ENCODE measurements at regions not wholly inside any gene's neighbourhood (a gene's known extent, or its start where the extent isn't known, plus 50 kb on each side); places are given as distances from the start of the nearest gene placed in this dataset.

DNA sequence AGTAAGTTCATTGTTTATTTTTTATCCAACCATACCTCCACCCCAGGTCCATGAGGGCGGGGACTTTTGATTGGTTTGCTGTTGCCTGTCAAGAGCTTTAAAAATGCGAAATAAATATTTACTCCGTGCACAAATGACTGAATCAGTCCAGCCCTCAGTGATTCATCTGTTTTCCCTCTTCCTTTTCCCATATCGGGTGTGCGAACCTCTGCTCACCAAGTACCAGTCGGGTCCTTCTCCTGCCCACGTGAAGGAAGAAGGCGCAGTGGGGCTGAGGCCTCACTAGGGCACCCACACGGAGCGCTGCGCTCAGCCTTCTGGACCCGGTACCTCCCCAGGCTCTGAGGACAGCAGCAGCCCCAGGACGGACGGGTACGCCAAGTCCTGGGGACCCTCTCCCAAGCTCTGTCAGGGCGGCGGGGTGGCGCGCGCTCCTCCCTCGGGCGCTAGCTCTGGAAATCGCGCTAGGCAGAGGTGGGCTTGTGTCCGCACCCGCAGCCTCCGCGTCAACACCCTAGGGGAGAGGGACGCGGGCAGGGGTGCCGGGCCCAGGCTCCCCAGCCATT lies 70.5 kb upstream of the EPHB3 start:
- TF ChIP-seq, protein P1, sequence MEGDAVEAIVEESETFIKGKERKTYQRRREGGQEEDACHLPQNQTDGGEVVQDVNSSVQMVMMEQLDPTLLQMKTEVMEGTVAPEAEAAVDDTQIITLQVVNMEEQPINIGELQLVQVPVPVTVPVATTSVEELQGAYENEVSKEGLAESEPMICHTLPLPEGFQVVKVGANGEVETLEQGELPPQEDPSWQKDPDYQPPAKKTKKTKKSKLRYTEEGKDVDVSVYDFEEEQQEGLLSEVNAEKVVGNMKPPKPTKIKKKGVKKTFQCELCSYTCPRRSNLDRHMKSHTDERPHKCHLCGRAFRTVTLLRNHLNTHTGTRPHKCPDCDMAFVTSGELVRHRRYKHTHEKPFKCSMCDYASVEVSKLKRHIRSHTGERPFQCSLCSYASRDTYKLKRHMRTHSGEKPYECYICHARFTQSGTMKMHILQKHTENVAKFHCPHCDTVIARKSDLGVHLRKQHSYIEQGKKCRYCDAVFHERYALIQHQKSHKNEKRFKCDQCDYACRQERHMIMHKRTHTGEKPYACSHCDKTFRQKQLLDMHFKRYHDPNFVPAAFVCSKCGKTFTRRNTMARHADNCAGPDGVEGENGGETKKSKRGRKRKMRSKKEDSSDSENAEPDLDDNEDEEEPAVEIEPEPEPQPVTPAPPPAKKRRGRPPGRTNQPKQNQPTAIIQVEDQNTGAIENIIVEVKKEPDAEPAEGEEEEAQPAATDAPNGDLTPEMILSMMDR (IDR thresholded peaks at IDR 0.05; ENCODE audit: insufficient read depth, low read length, missing control alignments) = no peak

DNA sequence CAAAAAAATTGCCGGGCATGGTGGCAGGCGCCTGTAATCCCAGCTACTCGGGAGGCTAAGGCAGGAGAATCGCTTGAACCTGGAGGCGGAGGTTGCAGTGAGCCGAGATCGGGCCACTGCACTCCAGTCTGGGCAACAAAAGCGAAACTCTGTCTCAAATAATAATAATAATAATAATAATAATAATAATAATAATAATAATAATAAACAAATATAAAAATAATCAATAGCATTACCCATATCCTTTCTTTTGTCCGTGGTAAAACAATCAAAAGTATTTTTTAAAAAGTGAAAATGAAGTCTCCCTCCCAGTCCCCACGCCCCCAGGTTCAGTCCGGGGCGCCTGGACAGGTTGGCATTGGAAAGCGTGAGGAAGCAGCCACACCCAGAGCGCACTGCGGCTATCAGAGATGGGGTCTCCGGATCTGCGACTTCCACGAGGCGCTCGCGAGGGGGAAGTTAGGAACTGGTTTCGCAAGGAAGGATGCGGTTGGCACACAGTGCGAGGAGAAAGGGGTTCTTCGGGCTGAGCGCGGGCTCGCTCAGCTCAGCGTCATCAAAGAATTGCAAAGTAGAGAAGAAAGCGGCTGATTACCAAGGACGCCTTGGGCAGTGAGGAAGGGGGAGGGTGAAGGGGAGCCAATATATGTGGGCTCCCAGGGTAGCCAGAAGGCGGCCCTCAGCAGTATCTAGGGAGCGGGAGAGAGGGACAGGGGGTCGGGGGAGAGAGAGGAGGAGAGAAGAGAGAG lies 69.5 kb upstream of the EPHB3 start:
- TF ChIP-seq, protein P1 (IDR thresholded peaks at IDR 0.05; ENCODE audit: insufficient read depth, low read length, missing control alignments) = no peak
- ChIA-PET POLR2A (no interaction called here), CTCF (interaction anchor here (1.6 kb wide), 1 partner anchor 23 kb away, joined by 4 read pairs; no protein-coding TSS in a partner anchor)
- no peak for DNase-seq (ENCODE audit: low read depth, low spot score)
- H3K4me3 ChIP-seq (ENCODE audit: low read depth, low read length) = no peak overlapping the region

More for the DNA sequence above, 70.5 kb upstream of the EPHB3 start:
- DNase-seq (ENCODE audit: low read depth, low spot score) = no peak
- POLR2A ChIA-PET = no interaction called here
- CTCF ChIA-PET = interaction anchor here (1.1 to 1.6 kb wide), 3 partner anchors 8 to 119 kb away, joined by 4 to 7 read pairs (median 4); no protein-coding TSS in a partner anchor
- no peak overlapping the region for H3K4me3 ChIP-seq (ENCODE audit: low read depth, low read length)

DNA sequence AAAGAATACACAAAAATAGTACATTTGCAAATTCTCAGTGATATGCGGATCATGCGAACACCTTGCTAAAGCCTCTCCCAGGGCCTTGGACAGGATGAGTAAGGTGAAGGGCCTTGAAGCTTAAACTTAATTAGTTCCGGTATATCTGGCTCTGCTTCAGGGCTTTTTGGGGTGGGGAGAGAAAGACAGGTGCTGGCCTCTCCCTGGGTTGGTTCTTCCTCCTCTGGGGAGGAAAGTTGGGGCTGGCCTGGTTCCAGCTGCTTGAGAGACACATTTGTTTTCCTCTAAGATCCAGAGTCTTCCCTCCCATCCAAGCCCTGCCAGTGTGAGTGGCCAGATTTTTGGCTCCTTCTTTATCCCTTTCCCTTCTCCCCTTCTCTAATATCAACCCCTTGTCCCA lies 64.7 kb upstream of the EPHB3 start:
- ChIA-PET POLR2A (no interaction called here), CTCF (interaction anchor here (2.1 to 2.3 kb wide), 2 partner anchors 17 to 125 kb away, joined by 5 to 15 read pairs; no protein-coding TSS in a partner anchor)
- no peak overlapping the region for H3K4me3 ChIP-seq (ENCODE audit: low read depth, low read length)
- DNase-seq (ENCODE audit: low read depth, low spot score) = no peak
- TF ChIP-seq, protein P1 (IDR thresholded peaks at IDR 0.05; ENCODE audit: insufficient read depth, low read length, missing control alignments) = no peak

DNA sequence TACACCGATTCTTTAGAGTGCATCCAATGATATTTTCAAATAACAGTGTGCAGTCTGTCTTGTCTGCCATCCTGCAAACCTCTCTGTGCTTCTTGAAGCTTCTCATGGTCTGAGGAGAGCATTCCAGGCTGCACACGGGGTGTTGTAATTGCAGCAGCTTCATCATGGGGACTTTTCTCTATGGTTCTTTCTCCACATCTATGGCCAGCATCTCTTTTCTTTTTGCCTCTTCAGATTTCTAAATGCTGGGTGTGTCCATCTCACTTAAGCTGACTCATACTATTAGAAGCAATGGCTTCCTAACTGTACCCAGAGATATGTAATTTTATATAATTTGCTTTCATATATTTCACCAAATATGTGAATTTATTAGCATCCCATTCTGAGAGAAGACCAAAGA lies 63.8 kb upstream of the EPHB3 start:
- TF ChIP-seq, protein P1 (IDR thresholded peaks at IDR 0.05; ENCODE audit: insufficient read depth, low read length, missing control alignments) = no peak
- H3K4me3 ChIP-seq (ENCODE audit: low read depth, low read length) = no peak overlapping the region
- DNase-seq (ENCODE audit: low read depth, low spot score) = no peak
- POLR2A ChIA-PET = no interaction called here
- CTCF ChIA-PET = interaction anchor here (2.1 to 2.3 kb wide), 2 partner anchors 16 to 126 kb away, joined by 5 to 15 read pairs; no protein-coding TSS in a partner anchor

DNA sequence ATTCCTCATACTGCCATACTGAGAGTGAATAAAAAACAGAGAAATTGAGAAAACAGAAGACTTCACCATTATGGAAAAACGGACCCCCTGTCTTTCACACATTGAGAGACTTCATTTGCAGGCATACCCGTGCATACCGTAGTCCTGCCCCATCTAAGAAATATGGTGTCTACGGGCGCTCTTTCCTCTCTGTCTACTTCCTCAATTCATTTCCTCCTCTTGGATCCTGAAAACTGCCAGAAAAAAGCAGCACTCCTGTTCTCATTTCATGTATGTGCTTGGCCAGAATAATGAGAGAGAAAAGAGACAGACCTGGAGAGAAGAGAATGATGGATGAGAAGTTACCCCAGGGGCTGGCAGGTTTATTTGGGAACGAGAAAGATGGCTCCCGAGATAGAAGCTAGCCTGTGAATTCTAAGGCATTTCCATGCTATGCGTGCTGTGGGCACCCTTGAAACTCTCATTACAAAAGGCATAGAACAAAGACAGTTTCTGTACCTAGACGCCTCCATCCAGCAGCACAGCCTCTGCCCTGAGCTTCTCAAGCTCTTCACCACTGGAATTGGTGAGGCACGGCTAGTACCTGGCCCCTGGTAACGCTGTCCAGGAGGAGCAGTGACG lies 62.5 kb upstream of the EPHB3 start:
- DNase-seq (ENCODE audit: low read depth, low spot score) = no peak
- TF ChIP-seq, protein P1 (IDR thresholded peaks at IDR 0.05; ENCODE audit: insufficient read depth, low read length, missing control alignments) = no peak
- H3K4me3 ChIP-seq (ENCODE audit: low read depth, low read length) = no peak overlapping the region
- CTCF ChIA-PET = interaction anchor here (0.9 to 2.7 kb wide), 4 partner anchors 9 to 81 kb away, joined by 4 to 30 read pairs (median 10); no protein-coding TSS in a partner anchor
- POLR2A ChIA-PET = no interaction called here
